Keratinocyte (primary cell): ENCODE measurements at regions not wholly inside any gene's neighbourhood (a gene's known extent, or its start where the extent isn't known, plus 50 kb on each side); places are given as distances from the start of the nearest gene placed in this dataset.

Experiments
- DNase-seq: peaks from one replicate; pipeline ENCODE4 v3.0.0-alpha.2; 2011; ENCODE audit warnings: low read depth, missing footprints, low spot score
- FAIRE-seq: peaks from 2 replicates; lab custom pipeline; 2011; peaks lifted over from hg19 to GRCh38; lab: Jason Lieb, UNC
- H2AFZ ChIP-seq: 2 replicates; pipeline ENCODE4 v1.6.0; 2012; ENCODE audit warnings: low read length, control low read depth, inconsistent platforms; ENCODE audit not compliant: control insufficient read depth
- H3K27ac ChIP-seq: 2 replicates; pipeline ENCODE4 v1.5.1; 2011; ENCODE audit warnings: low read length; ENCODE audit not compliant: control insufficient read depth, insufficient read depth
- H3K27me3 ChIP-seq: 3 replicates; pipeline ENCODE4 v1.6.0; 2011; ENCODE audit warnings: low read length; ENCODE audit not compliant: control insufficient read depth, insufficient read depth; ENCODE audit errors: extremely low read depth
- H3K36me3 ChIP-seq, 2 experiments: 2 replicates in 1 of 2; 3 replicates in 1 of 2; pipeline ENCODE4 v1.5.1; 2011; ENCODE audit warnings: low read length in 2 of 2, mild to moderate bottlenecking in 1 of 2; ENCODE audit not compliant: control insufficient read depth in 2 of 2, insufficient read depth in 2 of 2; ENCODE audit errors: extremely low read depth in 1 of 2
- H3K4me1 ChIP-seq: 3 replicates; pipeline ENCODE4 v1.5.1; 2011; ENCODE audit warnings: low read length; ENCODE audit not compliant: control insufficient read depth, insufficient read depth; ENCODE audit errors: extremely low read depth
- H3K4me2 ChIP-seq: 3 replicates; pipeline ENCODE4 v1.6.0; 2011; ENCODE audit warnings: low read depth, low read length; ENCODE audit not compliant: control insufficient read depth, insufficient read depth; ENCODE audit errors: extremely low read depth
- H3K4me3 ChIP-seq, 3 experiments: fragments of 200-600 bp in 1 of 3; sonication (generic) in 1 of 3; 2 replicates in 2 of 3; 3 replicates in 1 of 3; pipeline ENCODE4 v1.5.1; 2011 to 2016; ENCODE audit warnings: low read length in 3 of 3, mild to moderate bottlenecking in 3 of 3, control low read depth in 2 of 3, inconsistent platforms in 1 of 3, low read depth in 1 of 3, mixed read lengths in 1 of 3, mixed run types in 1 of 3, moderate library complexity in 1 of 3; ENCODE audit not compliant: control insufficient read depth in 2 of 3, insufficient read depth in 2 of 3; ENCODE audit errors: extremely low read depth in 1 of 3
- H3K79me2 ChIP-seq: 2 replicates; pipeline ENCODE4 v1.6.0; 2012; ENCODE audit warnings: low read length; ENCODE audit not compliant: control insufficient read depth, insufficient read depth
- H3K9ac ChIP-seq: 3 replicates; pipeline ENCODE4 v1.6.0; 2011; ENCODE audit warnings: low read length; ENCODE audit not compliant: control insufficient read depth, insufficient read depth; ENCODE audit errors: extremely low read depth
- H3K9me1 ChIP-seq: 3 replicates; pipeline ENCODE4 v1.6.0; 2011; ENCODE audit warnings: low read length; ENCODE audit not compliant: control insufficient read depth, insufficient read depth; ENCODE audit errors: extremely low read depth
- H3K9me3 ChIP-seq: 2 replicates; pipeline ENCODE4 v1.5.1; 2012; ENCODE audit warnings: low read depth, low read length; ENCODE audit not compliant: control insufficient read depth
- H4K20me1 ChIP-seq: 3 replicates; pipeline ENCODE4 v1.6.0; 2011; ENCODE audit warnings: low read length; ENCODE audit not compliant: control insufficient read depth, insufficient read depth; ENCODE audit errors: extremely low read depth
- EZH2 ChIP-seq: IDR thresholded peaks from one replicate; pipeline ENCODE4 v1.6.1; 2012; ENCODE audit warnings: inconsistent platforms, mild to moderate bottlenecking, low read length, moderate library complexity
- dilution Hi-C: fragments of 300-500 bp; cut with MboI; formaldehyde crosslinking; loops from one replicate; pipeline ENCODE4 v1.7.0; 2020; ENCODE audit warnings: low sequenced_read_pairs; ENCODE audit not compliant: extremely low pct_ligation_motif_present
- TF ChIP-seq, protein P1 (sequence below), 3 experiments: IDR thresholded peaks in 1 of 3; conservative IDR thresholded peaks in 1 of 3; optimal IDR thresholded peaks in 1 of 3; 2 replicates in 2 of 3; 3 replicates in 1 of 3; pipeline versions ENCODE3 to v1.5.1; 2011; ENCODE audit warnings: low read length in 3 of 3, mild to moderate bottlenecking in 3 of 3, moderate library complexity in 2 of 3, control low read depth in 1 of 3, inconsistent platforms in 1 of 3; ENCODE audit not compliant: insufficient read depth in 2 of 3; ENCODE audit errors: extremely low read depth in 1 of 3

DNA sequence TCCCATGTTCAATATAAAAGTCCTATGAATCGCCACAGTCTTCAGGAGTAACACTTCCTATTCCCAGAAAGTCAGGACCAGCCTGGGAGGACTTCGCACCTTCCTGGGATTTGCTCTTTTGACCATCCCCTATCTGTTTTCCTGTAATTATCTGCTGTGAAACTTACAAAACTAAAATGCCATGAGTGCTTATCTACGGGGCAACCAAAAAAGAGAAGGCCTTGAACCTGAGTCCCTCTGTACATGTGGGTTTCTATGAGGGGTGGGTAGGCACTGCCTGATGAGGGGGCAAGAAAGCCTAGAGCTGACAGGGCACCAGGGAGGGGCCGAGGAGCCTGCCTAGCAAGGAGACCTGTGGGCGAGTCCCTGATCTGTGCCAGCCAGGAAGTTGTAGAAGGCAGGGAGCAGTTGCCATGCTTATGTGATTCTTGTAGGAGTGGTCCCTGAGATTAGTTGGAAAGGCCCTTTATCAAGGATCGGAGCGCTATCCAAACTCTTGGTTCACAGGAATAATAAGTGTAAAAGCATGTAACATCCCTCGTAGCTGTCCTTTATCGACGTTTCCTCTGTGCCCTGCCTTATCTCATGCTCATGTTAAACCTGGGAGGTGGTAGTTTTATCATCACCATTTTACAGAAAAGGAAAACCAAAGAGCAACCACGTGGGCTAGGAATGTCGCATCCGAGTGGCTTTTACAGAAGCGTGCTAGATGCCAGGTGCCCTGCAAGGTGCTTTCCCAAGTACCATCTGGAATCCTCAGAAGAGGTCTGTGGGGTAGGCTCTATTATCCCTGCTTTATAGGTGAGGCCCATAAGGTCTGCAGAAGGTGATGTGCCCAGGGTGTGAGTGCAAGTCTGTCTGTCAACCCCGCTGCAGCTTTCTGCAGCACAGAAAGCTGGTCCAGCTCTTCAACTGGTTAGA lies 111.8 kb downstream of the B3GNT2 start:
- H3K36me3 ChIP-seq: no peaks in the 10 kb centered on the region
- FAIRE-seq (no peak), DNase-seq (no peak)
- H3K4me3 ChIP-seq: no peak overlapping the region
- H3K9me1 ChIP-seq: no peaks in the 10 kb centered on the region
- H3K4me2 ChIP-seq: no peak overlapping the region
- H2AFZ ChIP-seq: no peak overlapping the region
- no peaks in the 10 kb centered on the region for H3K27me3 ChIP-seq
- H3K4me1 ChIP-seq: peaks cover 14% of the 10 kb centered on the region
- no peaks in the 10 kb centered on the region for H4K20me1 ChIP-seq
- dilution Hi-C loops: no loop called here
- TF ChIP-seq EZH2: no peak
- TF ChIP-seq, protein P1, sequence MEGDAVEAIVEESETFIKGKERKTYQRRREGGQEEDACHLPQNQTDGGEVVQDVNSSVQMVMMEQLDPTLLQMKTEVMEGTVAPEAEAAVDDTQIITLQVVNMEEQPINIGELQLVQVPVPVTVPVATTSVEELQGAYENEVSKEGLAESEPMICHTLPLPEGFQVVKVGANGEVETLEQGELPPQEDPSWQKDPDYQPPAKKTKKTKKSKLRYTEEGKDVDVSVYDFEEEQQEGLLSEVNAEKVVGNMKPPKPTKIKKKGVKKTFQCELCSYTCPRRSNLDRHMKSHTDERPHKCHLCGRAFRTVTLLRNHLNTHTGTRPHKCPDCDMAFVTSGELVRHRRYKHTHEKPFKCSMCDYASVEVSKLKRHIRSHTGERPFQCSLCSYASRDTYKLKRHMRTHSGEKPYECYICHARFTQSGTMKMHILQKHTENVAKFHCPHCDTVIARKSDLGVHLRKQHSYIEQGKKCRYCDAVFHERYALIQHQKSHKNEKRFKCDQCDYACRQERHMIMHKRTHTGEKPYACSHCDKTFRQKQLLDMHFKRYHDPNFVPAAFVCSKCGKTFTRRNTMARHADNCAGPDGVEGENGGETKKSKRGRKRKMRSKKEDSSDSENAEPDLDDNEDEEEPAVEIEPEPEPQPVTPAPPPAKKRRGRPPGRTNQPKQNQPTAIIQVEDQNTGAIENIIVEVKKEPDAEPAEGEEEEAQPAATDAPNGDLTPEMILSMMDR (optimal IDR thresholded peaks at IDR 0.05 in 1 of 3, IDR thresholded peaks at IDR 0.05 in 1 of 3, conservative IDR thresholded peaks at IDR 0.05 in 1 of 3; ENCODE audit: extremely low read depth in 1 of 3, insufficient read depth in 2 of 3, low read length in 3 of 3): no peak
- H3K79me2 ChIP-seq: no peaks in the 10 kb centered on the region
- H3K27ac ChIP-seq: no peak overlapping the region
- no peaks in the 10 kb centered on the region for H3K9me3 ChIP-seq
- no peak overlapping the region for H3K9ac ChIP-seq

DNA sequence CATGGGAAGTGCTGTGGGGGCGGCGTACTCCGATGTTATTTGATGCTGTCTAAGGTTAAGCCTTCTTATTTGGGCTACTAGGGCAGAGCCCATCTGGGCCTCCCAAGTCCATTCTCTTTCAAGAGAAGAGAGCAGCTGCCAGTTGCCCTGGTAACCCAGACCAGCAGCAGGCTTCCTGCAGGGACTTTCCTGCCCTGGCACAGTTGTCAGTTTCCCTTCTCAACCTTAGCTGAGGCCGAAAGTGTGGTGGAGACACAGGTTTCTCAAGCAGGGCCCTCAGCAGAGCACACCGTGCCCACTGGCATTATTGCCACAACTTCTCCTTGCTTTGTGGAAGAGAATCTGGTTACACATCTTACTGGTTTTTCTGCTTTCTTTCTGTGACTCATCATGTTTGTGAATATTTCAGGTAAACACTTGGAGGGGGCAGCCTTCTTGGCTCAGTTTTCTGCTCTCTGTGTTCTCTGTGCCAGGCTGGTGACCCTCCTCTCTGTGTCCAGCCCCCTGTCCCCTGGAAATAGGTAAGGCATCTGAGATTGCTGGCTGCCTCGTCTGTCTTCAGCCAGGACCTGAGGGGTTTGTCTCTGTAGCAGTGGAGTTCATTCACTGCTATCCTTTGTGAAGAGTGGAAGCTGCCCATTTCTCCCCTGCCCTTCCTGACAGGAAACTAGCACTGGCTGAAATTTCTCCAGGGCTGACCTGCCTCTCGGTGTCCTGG lies 111.0 kb downstream of the B3GNT2 start:
- no peaks in the 10 kb centered on the region for H3K9me1 ChIP-seq
- H2AFZ ChIP-seq: no peak overlapping the region
- H3K4me3 ChIP-seq: no peak overlapping the region
- H3K36me3 ChIP-seq: no peaks in the 10 kb centered on the region
- H3K4me2 ChIP-seq: no peak overlapping the region
- H3K79me2 ChIP-seq: no peaks in the 10 kb centered on the region
- dilution Hi-C loops: no loop called here
- H3K9me3 ChIP-seq: no peaks in the 10 kb centered on the region
- FAIRE-seq (no peak), DNase-seq (no peak)
- H3K9ac ChIP-seq: no peak overlapping the region
- no peak overlapping the region for H3K27ac ChIP-seq
- H4K20me1 ChIP-seq: no peaks in the 10 kb centered on the region
- TF ChIP-seq, protein P1 (optimal IDR thresholded peaks at IDR 0.05 in 1 of 3, IDR thresholded peaks at IDR 0.05 in 1 of 3, conservative IDR thresholded peaks at IDR 0.05 in 1 of 3; ENCODE audit: extremely low read depth in 1 of 3, insufficient read depth in 2 of 3, low read length in 3 of 3): no peak
- no peak for TF ChIP-seq EZH2
- peaks cover 14% of the 10 kb centered on the region for H3K4me1 ChIP-seq
- H3K27me3 ChIP-seq: no peaks in the 10 kb centered on the region
